ENCODE measurements at regions not wholly inside any gene's neighbourhood (a gene's known extent, or its start where the extent isn't known, plus 50 kb on each side); places are given as distances from the start of the nearest gene placed in this dataset.
"Not testable (repeated sequence)": the region's sequence is repeated elsewhere in the genome, so short reads cannot be mapped to it uniquely, and the experiment has no call there.

DNA sequence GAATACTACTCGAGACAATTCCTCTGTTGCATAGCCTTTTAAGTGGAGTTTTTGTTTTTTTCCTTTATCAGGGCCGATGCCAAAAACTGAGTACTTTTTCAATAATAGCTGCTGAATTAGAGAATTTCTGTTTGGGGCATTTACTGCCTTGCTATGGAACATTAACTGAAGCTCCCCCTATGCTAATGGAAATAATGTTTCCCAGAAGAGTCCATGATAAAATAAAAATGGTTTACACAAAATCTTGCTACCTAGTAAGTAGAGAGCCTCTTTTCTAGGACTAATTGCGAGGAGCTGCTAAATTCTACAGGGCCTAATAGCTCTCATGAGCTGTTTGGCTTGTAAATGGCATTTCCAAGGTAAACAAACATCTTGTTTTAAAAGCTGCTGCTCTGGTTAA is 128.2 kb upstream of the MYO10 start:
- Mint-ChIP-seq H3K4me3 (no peak overlapping the region), H3K27me3 (ENCODE audit: low read depth) (peaks cover 4% of the 10 kb centered on the region), H3K9me3 (no peaks in the 10 kb centered on the region), H3K27ac (peak overlapping the region in 2 of 3 experiments; percentile 53 to 84), H3K4me1 (peaks cover 31% of the 10 kb centered on the region), H3K36me3 (ENCODE audit: low read depth) (no peaks in the 10 kb centered on the region)
- TF ChIP-seq, protein P1, sequence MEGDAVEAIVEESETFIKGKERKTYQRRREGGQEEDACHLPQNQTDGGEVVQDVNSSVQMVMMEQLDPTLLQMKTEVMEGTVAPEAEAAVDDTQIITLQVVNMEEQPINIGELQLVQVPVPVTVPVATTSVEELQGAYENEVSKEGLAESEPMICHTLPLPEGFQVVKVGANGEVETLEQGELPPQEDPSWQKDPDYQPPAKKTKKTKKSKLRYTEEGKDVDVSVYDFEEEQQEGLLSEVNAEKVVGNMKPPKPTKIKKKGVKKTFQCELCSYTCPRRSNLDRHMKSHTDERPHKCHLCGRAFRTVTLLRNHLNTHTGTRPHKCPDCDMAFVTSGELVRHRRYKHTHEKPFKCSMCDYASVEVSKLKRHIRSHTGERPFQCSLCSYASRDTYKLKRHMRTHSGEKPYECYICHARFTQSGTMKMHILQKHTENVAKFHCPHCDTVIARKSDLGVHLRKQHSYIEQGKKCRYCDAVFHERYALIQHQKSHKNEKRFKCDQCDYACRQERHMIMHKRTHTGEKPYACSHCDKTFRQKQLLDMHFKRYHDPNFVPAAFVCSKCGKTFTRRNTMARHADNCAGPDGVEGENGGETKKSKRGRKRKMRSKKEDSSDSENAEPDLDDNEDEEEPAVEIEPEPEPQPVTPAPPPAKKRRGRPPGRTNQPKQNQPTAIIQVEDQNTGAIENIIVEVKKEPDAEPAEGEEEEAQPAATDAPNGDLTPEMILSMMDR (IDR thresholded peaks at IDR 0.05; ENCODE audit: unreplicated experiment in 3 of 3) = no peak

DNA sequence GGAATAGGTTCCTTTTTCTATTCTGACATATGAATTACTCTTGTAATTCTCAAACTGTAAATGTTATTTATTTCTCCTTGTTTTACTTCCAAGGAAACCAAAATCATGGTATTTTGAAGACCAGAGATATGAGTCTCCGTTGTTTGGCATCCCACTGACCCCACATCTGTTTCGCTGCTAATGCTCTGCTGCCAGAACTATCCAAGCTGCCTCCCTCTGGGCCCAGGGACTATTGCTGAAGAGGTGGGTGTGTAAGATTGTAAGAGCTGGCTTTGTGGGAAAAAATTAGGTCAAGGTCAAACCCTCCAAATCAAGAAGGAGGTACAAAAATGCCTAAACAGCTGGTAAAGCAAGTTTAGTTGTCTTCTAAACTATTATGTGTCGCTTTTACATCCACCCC is 129.4 kb upstream of the MYO10 start:
- Mint-ChIP-seq H3K4me1 (peaks cover 42% of the 10 kb centered on the region), H3K4me3 (no peak overlapping the region), H3K27ac (peak overlapping the region; percentile 26 to 64 (median 49)), H3K36me3 (ENCODE audit: low read depth) (no peaks in the 10 kb centered on the region), H3K9me3 (no peaks in the 10 kb centered on the region), H3K27me3 (ENCODE audit: low read depth) (peaks cover 4% of the 10 kb centered on the region)
- TF ChIP-seq, protein P1 (IDR thresholded peaks at IDR 0.05; ENCODE audit: unreplicated experiment in 3 of 3) = no peak

DNA sequence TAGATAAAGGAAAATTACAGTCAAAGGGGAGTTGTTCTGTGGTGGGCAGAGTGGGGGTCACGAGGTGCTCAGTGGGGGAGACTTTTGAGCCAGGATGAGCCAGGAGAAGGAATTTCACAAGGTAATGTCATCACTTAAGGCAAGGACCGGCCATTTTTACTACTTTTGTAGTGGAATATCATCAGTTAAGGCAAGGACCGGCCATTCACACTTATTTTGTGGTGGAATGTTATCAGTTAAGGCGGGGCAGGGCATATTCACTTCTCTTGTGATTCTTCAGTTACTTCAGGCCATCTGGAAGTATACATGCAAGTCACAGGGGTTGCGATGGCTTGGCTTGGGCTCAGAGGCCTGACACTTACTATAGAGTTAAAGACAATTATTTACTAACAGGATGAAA is 129.9 kb upstream of the MYO10 start:
- peaks cover 47% of the 10 kb centered on the region for H3K4me1 Mint-ChIP-seq
- not testable (repeated sequence) for H3K4me3 Mint-ChIP-seq; H3K27me3 Mint-ChIP-seq (ENCODE audit: low read depth); H3K9me3 Mint-ChIP-seq; H3K36me3 Mint-ChIP-seq (ENCODE audit: low read depth)
- H3K27ac Mint-ChIP-seq = peak overlapping the region in 2 of 3 experiments; percentile 49 to 64

DNA sequence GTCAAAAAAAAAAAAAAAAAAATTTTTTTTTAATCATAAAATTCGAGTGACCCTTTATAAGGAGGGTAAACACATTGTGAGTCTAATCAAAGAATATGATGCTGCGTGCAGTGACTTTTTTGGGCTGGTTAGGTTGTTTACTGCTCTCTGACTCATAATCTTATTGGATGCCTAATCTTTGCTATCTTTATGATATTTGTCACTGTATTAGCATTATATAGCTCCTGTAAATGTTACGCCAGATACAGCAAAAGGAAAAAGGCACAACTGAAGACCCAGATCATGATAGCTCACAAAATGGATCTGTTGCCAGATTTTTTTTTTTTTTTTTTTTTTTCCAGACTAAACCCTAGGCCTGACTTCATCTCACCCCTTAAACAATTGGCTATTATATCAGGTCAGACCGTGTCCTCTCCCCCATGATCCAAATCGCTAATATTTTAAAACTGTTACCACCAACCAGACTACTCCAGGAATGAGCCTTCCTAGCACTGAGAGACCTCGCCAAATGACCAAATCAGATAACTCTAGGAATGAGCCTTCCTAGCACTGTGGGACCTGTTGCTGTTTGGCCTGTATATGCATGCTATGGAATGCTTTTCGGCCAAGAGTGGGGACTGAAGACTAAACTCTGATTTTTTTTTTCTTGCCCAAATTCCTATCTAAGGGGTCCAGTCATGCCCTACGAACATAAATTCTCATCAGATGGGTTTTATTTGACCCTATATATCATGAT is 131.7 kb upstream of the MYO10 start:
- Mint-ChIP-seq H3K27ac (peak overlapping the region in 2 of 3 experiments; percentile 6 to 12), H3K36me3 (ENCODE audit: low read depth) (no peaks in the 10 kb centered on the region), H3K4me1 (peaks cover 48% of the 10 kb centered on the region), H3K4me3 (no peak overlapping the region), H3K9me3 (no peaks in the 10 kb centered on the region), H3K27me3 (ENCODE audit: low read depth) (peaks cover 4% of the 10 kb centered on the region)
- TF ChIP-seq, protein P1 (IDR thresholded peaks at IDR 0.05; ENCODE audit: unreplicated experiment in 3 of 3) = no peak

DNA sequence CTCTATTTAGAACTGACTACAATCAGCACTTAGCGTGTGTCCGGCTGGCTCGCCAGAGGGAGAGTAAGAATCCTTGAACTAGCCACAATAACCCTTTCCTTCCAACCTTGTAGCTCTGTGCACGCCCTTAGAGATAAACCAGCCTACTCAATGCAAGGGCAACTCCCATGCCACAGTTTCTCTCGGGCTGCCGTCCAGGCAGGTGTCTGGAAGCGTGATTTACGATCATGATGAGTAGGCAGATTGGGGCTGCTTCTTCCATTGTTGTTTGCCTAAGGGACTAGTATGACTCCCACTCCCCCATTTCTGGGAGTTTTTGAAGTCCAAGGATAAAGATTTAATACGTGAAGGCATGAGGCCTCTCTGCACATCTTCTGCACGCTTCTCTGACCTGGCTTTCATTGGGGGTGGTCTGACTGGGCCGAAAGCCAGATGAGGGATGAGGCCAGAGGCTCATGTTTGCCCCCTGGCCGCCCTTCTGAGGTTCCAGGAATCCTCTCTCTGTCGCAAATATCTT is 134.0 kb upstream of the MYO10 start:
- Mint-ChIP-seq H3K27ac (peak overlapping the region; percentile 50 to 95 (median 80)), H3K36me3 (ENCODE audit: low read depth) (no peaks in the 10 kb centered on the region), H3K27me3 (ENCODE audit: low read depth) (peaks cover 8% of the 10 kb centered on the region), H3K4me3 (peak overlapping the region in 2 of 3 experiments; percentile 5 to 45), H3K4me1 (peaks cover 51% of the 10 kb centered on the region), H3K9me3 (no peaks in the 10 kb centered on the region)
- TF ChIP-seq, protein P1 (IDR thresholded peaks at IDR 0.05; ENCODE audit: unreplicated experiment in 3 of 3) = no peak

DNA sequence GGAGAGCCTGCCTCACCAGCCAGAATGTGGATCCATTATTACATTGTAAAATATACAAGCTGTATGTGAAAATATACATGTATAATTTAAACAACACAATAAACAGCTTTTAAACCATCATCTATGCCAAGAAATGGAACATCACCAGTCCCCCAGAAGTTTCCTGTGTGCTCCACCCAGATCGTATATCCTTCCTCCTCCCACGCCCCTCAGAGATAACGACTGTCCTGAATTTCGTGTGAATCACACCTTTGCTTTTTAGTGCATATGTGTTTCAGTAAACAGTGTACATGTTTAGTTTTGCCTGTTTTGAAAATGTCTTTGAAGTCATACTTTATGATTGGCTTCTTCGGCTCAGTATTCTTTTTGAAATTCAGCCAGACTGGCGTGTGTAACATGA is 134.6 kb upstream of the MYO10 start:
- peak overlapping the region; percentile 50 to 95 (median 80) for H3K27ac Mint-ChIP-seq
- no peaks in the 10 kb centered on the region for H3K36me3 Mint-ChIP-seq (ENCODE audit: low read depth)
- H3K4me3 Mint-ChIP-seq = no peak overlapping the region
- no peaks in the 10 kb centered on the region for H3K9me3 Mint-ChIP-seq
- H3K27me3 Mint-ChIP-seq (ENCODE audit: low read depth) = peaks cover 8% of the 10 kb centered on the region
- peaks cover 51% of the 10 kb centered on the region for H3K4me1 Mint-ChIP-seq
- TF ChIP-seq, protein P1 (IDR thresholded peaks at IDR 0.05; ENCODE audit: unreplicated experiment in 3 of 3) = no peak

Measured in nephron (organoid).